Neuronal stem cell (in vitro differentiated cells): ENCODE measurements at regions not wholly inside any gene's neighbourhood (a gene's known extent, or its start where the extent isn't known, plus 50 kb on each side); places are given as distances from the start of the nearest gene placed in this dataset.

Source experiments
- DNase-seq: peaks from one replicate; pipeline ENCODE4 v3.0.0-alpha.2; 2013; ENCODE audit warnings: low spot score
- H2AFZ ChIP-seq: one replicate; pipeline ENCODE4 v1.6.1; 2013; ENCODE audit warnings: mild to moderate bottlenecking, low read length, inconsistent platforms
- H2AK5ac ChIP-seq: 2 replicates; pipeline ENCODE4 v1.6.1; 2013; ENCODE audit warnings: low read depth, mild to moderate bottlenecking, inconsistent platforms, low read length, moderate library complexity, mixed read lengths
- H2BK120ac ChIP-seq: 2 replicates; pipeline ENCODE4 v1.6.1; 2013; ENCODE audit warnings: low read depth, mild to moderate bottlenecking, inconsistent platforms, low read length, moderate library complexity, mixed read lengths
- H2BK12ac ChIP-seq: one replicate; pipeline ENCODE4 v1.6.1; 2013; ENCODE audit warnings: low read length, inconsistent platforms
- H2BK15ac ChIP-seq: 2 replicates; pipeline ENCODE4 v1.6.1; 2013; ENCODE audit warnings: mild to moderate bottlenecking, low read length, inconsistent platforms, mixed read lengths
- H2BK5ac ChIP-seq: one replicate; pipeline ENCODE4 v1.6.1; 2013; ENCODE audit warnings: inconsistent platforms, mild to moderate bottlenecking, low read length, moderate library complexity
- H3K14ac ChIP-seq: one replicate; pipeline ENCODE4 v1.6.1; 2013; ENCODE audit warnings: low read length, inconsistent platforms
- H3K18ac ChIP-seq: 2 replicates; pipeline ENCODE4 v1.6.1; 2013; ENCODE audit warnings: low read length, inconsistent platforms
- H3K23ac ChIP-seq: 2 replicates; pipeline ENCODE4 v1.6.1; 2013; ENCODE audit warnings: low read depth, mild to moderate bottlenecking, mixed read lengths, low read length, inconsistent platforms; ENCODE audit not compliant: poor library complexity
- H3K27ac ChIP-seq: replicated peaks from 3 replicates; pipeline ENCODE4 v1.5.1; 2013; ENCODE audit warnings: low read length, inconsistent platforms
- H3K27me3 ChIP-seq, 3 experiments: 2 replicates each; pipeline ENCODE4 v1.6.1; 2013; ENCODE audit warnings: low read length in 3 of 3, mild to moderate bottlenecking in 2 of 3, inconsistent platforms in 1 of 3, low read depth in 1 of 3, mixed read lengths in 1 of 3, moderate library complexity in 1 of 3; ENCODE audit not compliant: control insufficient read depth in 3 of 3, insufficient read depth in 3 of 3
- H3K36me3 ChIP-seq, 2 donors: replicated peaks in 1 of 2; 2 replicates each; pipeline ENCODE4 v1.6.1; 2013; ENCODE audit warnings: low read length in 2 of 2; ENCODE audit not compliant: control insufficient read depth in 2 of 2, insufficient read depth in 2 of 2
- H3K4ac ChIP-seq: 2 replicates; pipeline ENCODE4 v1.6.1; 2013; ENCODE audit warnings: inconsistent platforms, mild to moderate bottlenecking, low read length, moderate library complexity
- H3K4me1 ChIP-seq, 2 donors: 1 replicate in 1 of 2; 2 replicates in 1 of 2; pipeline ENCODE4 v1.6.1; 2013; ENCODE audit warnings: low read length in 2 of 2, low read depth in 1 of 2; ENCODE audit not compliant: control insufficient read depth in 2 of 2, insufficient read depth in 1 of 2
- H3K4me2 ChIP-seq: one replicate; pipeline ENCODE4 v1.6.1; 2013; ENCODE audit warnings: mild to moderate bottlenecking, low read length, inconsistent platforms; ENCODE audit not compliant: insufficient read depth, poor library complexity, severe bottlenecking
- H3K4me3 ChIP-seq, 2 donors: 2 replicates each; pipeline ENCODE4 v1.5.1; 2013; ENCODE audit warnings: low read length in 2 of 2, mild to moderate bottlenecking in 2 of 2, inconsistent platforms in 1 of 2, moderate library complexity in 1 of 2
- H3K79me1 ChIP-seq: one replicate; pipeline ENCODE4 v1.6.1; 2013; ENCODE audit warnings: low read depth, mild to moderate bottlenecking, inconsistent platforms, low read length, moderate library complexity
- H3K9ac ChIP-seq: one replicate; pipeline ENCODE4 v1.6.1; 2013; ENCODE audit warnings: mild to moderate bottlenecking, low read depth, low read length, inconsistent platforms; ENCODE audit not compliant: poor library complexity
- H3K9me3 ChIP-seq, 2 donors: replicated peaks in 1 of 2; 2 replicates each; pipeline versions ENCODE3 to v1.6.1; 2013; ENCODE audit warnings: low read length in 2 of 2, mild to moderate bottlenecking in 2 of 2, inconsistent platforms in 1 of 2, low read depth in 1 of 2, mixed read lengths in 1 of 2, moderate library complexity in 1 of 2; ENCODE audit not compliant: control insufficient read depth in 2 of 2, insufficient read depth in 1 of 2
- H4K8ac ChIP-seq: one replicate; pipeline ENCODE4 v1.6.1; 2013; ENCODE audit warnings: low read depth, mild to moderate bottlenecking, inconsistent platforms, low read length, moderate library complexity
- H4K91ac ChIP-seq: one replicate; pipeline ENCODE4 v1.6.1; 2013; ENCODE audit warnings: low read length, low read depth, mild to moderate bottlenecking, inconsistent platforms; ENCODE audit not compliant: poor library complexity
- WGBS, 2 donors: extraction: QIAGEN DNeasy Blood & Tissue Kit; methylation state at CpG; one replicate each; pipeline ENCODE4 v1.1.7; 2013; ENCODE audit warnings: missing lambda C conversion rate in 2 of 2, mixed read lengths in 1 of 2; ENCODE audit not compliant: insufficient read length in 2 of 2, insufficient replicate concordance in 1 of 2; ENCODE audit errors: extremely low coverage in 2 of 2; 5-methylcytosine and 5-hydroxymethylcytosine counted together

GRCh38 chr10:33681595-33681994 is 347.1 kb upstream of the NRP1 start:
- H2AFZ ChIP-seq: no peak overlapping the region
- H2BK15ac ChIP-seq: no peak overlapping the region

GRCh38 chr10:33680036-33680435 is 345.6 kb upstream of the NRP1 start:
- H2AFZ ChIP-seq: no peak overlapping the region
- H4K91ac ChIP-seq: no peak overlapping the region
- H3K27me3 ChIP-seq: no peaks in the 10 kb centered on the region
- H3K23ac ChIP-seq: no peak overlapping the region
- H3K27ac ChIP-seq: no peak overlapping the region
- H3K4me3 ChIP-seq: no peak overlapping the region
- H3K79me1 ChIP-seq: no peaks in the 10 kb centered on the region
- no peak overlapping the region for H3K4me2 ChIP-seq
- peaks cover 3 to 12% of the 10 kb centered on the region in 2 donors for H3K9me3 ChIP-seq
- peaks cover 4 to 7% of the 10 kb centered on the region in 2 donors for H3K4me1 ChIP-seq
- H2BK15ac ChIP-seq: no peak overlapping the region
- H3K4ac ChIP-seq: no peak overlapping the region
- no peak for DNase-seq
- H3K9ac ChIP-seq: no peak overlapping the region
- H4K8ac ChIP-seq: no peak overlapping the region
- no peak overlapping the region for H2BK120ac ChIP-seq
- no peaks in the 10 kb centered on the region for H3K36me3 ChIP-seq
- H2BK5ac ChIP-seq: no peak overlapping the region
- no peak overlapping the region for H3K18ac ChIP-seq
- WGBS, 2 donors: no CpG with 5 or more reads among the region's 5 CpGs
- no peak overlapping the region for H3K14ac ChIP-seq
- H2BK12ac ChIP-seq: no peak overlapping the region
- H2AK5ac ChIP-seq: no peak overlapping the region

More at GRCh38 chr10:33681595-33681994, 347.1 kb upstream of the NRP1 start:
- Histone ChIP-seq H4K8ac (no peak overlapping the region), H4K91ac (no peak overlapping the region), H3K27ac (no peak overlapping the region), H2BK5ac (no peak overlapping the region), H3K9me3 (peaks cover 2 to 7% of the 10 kb centered on the region in 2 donors), H2BK120ac (no peak overlapping the region), H3K36me3 (no peaks in the 10 kb centered on the region), H3K4ac (no peak overlapping the region), H3K14ac (no peak overlapping the region), H3K27me3 (no peaks in the 10 kb centered on the region), H3K4me2 (no peak overlapping the region), H3K23ac (no peak overlapping the region), H3K18ac (no peak overlapping the region), H3K79me1 (no peaks in the 10 kb centered on the region), H3K4me1 (peaks cover 0 to 4% of the 10 kb centered on the region in 2 donors), H3K9ac (no peak overlapping the region), H2BK12ac (no peak overlapping the region), H3K4me3 (no peak overlapping the region), H2AK5ac (no peak overlapping the region)
- no peak for DNase-seq
- WGBS, 2 donors: no CpG with 5 or more reads among the region's 1 CpG

GRCh38 chr10:33676606-33677339 is 342.3 kb upstream of the NRP1 start:
- peaks cover 3 to 8% of the 10 kb centered on the region in 2 donors for H3K9me3 ChIP-seq
- no peak overlapping the region for H2AFZ ChIP-seq
- H3K14ac ChIP-seq: no peak overlapping the region
- no peak overlapping the region for H3K27ac ChIP-seq
- no peaks in the 10 kb centered on the region for H3K36me3 ChIP-seq
- no peak overlapping the region for H2BK5ac ChIP-seq
- no peak overlapping the region for H3K4me3 ChIP-seq
- H3K27me3 ChIP-seq: no peaks in the 10 kb centered on the region
- no peak overlapping the region for H3K4ac ChIP-seq
- WGBS, 2 donors: no CpG with 5 or more reads among the region's 9 CpGs
- no peak overlapping the region for H3K9ac ChIP-seq
- H3K4me1 ChIP-seq: peaks cover 4 to 7% of the 10 kb centered on the region in 2 donors
- no peak overlapping the region for H2AK5ac ChIP-seq
- H2BK15ac ChIP-seq: no peak overlapping the region
- H4K8ac ChIP-seq: no peak overlapping the region
- H4K91ac ChIP-seq: no peak overlapping the region
- no peak overlapping the region for H2BK120ac ChIP-seq
- H3K18ac ChIP-seq: no peak overlapping the region
- no peaks in the 10 kb centered on the region for H3K79me1 ChIP-seq
- no peak overlapping the region for H3K23ac ChIP-seq
- no peak for DNase-seq
- no peak overlapping the region for H2BK12ac ChIP-seq
- H3K4me2 ChIP-seq: no peak overlapping the region

GRCh38 chr10:33674986-33675599 is 340.6 kb upstream of the NRP1 start:
- no CpG with 5 or more reads among the region's 10 CpGs for WGBS, 2 donors
- peaks cover 3 to 8% of the 10 kb centered on the region in 2 donors for H3K9me3 ChIP-seq
- no peak overlapping the region for H3K4me3 ChIP-seq
- no peak overlapping the region for H3K4ac ChIP-seq
- H4K8ac ChIP-seq: no peak overlapping the region
- H3K27ac ChIP-seq: no peak overlapping the region
- H2BK120ac ChIP-seq: no peak overlapping the region
- no peak overlapping the region for H3K23ac ChIP-seq
- H3K4me2 ChIP-seq: no peak overlapping the region
- no peak overlapping the region for H4K91ac ChIP-seq
- H3K27me3 ChIP-seq: no peaks in the 10 kb centered on the region
- peaks cover 4 to 7% of the 10 kb centered on the region in 2 donors for H3K4me1 ChIP-seq
- no peak overlapping the region for H2BK12ac ChIP-seq
- no peak overlapping the region for H3K18ac ChIP-seq
- peak overlapping the region; percentile 75 for H2AFZ ChIP-seq
- no peaks in the 10 kb centered on the region for H3K79me1 ChIP-seq
- H3K36me3 ChIP-seq: no peaks in the 10 kb centered on the region
- H3K14ac ChIP-seq: no peak overlapping the region
- no peak overlapping the region for H2BK5ac ChIP-seq
- H2BK15ac ChIP-seq: no peak overlapping the region
- no peak overlapping the region for H3K9ac ChIP-seq
- no peak for DNase-seq
- no peak overlapping the region for H2AK5ac ChIP-seq
